CD14-positive monocyte (primary cell): ENCODE measurements at regions not wholly inside any gene's neighbourhood (a gene's known extent, or its start where the extent isn't known, plus 50 kb on each side); places are given as distances from the start of the nearest gene placed in this dataset.
A peak's percentile ranks its signal among the peaks of the same experiment; 100 is the strongest.

Experiments
- DNase-seq, 3 donors: peaks; one replicate each; pipeline ENCODE4 v3.0.0-alpha.2; 2011 to 2022
- H2AFZ ChIP-seq: 2 replicates; pipeline ENCODE4 v1.6.0; 2012; ENCODE audit warnings: mild to moderate bottlenecking, low read depth, low read length, inconsistent platforms; ENCODE audit not compliant: insufficient read depth, poor library complexity, severe bottlenecking
- H3K27ac ChIP-seq, 2 donors: 1 replicate in 1 of 2; 2 replicates in 1 of 2; pipeline ENCODE4 v1.5.1; 2012 to 2013; ENCODE audit warnings: low read length in 2 of 2, control low read depth in 1 of 2, inconsistent platforms in 1 of 2, low read depth in 1 of 2, mild to moderate bottlenecking in 1 of 2
- H3K27me3 ChIP-seq, 2 donors: one replicate each; pipeline versions ENCODE4 v1.6.0 to v1.6.1; 2011 to 2013; ENCODE audit warnings: low read length in 2 of 2; ENCODE audit not compliant: control insufficient read depth in 2 of 2, insufficient read depth in 2 of 2
- H3K36me3 ChIP-seq, 2 donors: replicated peaks in 1 of 2; 1 replicate in 1 of 2; 2 replicates in 1 of 2; pipeline versions ENCODE4 v1.5.1 to v1.6.1; 2012 to 2013; ENCODE audit warnings: low read length in 2 of 2, control low read depth in 1 of 2, inconsistent platforms in 1 of 2, mild to moderate bottlenecking in 1 of 2; ENCODE audit not compliant: insufficient read depth in 2 of 2, control insufficient read depth in 1 of 2
- H3K4me1 ChIP-seq, 2 donors: 1 replicate in 1 of 2; 2 replicates in 1 of 2; pipeline versions ENCODE4 v1.5.1 to v1.6.1; 2012 to 2013; ENCODE audit warnings: low read length in 2 of 2, control low read depth in 1 of 2, inconsistent platforms in 1 of 2, mild to moderate bottlenecking in 1 of 2, moderate library complexity in 1 of 2; ENCODE audit not compliant: insufficient read depth in 2 of 2, control insufficient read depth in 1 of 2
- H3K4me2 ChIP-seq: replicated peaks from 2 replicates; pipeline ENCODE3; 2012; ENCODE audit warnings: low read length, moderate library complexity, mild to moderate bottlenecking; ENCODE audit not compliant: poor library complexity, severe bottlenecking; ENCODE audit errors: extremely low read depth
- H3K4me3 ChIP-seq, 3 experiments: fragments of 200-600 bp in 1 of 3; sonication (generic) in 1 of 3; replicated peaks in 1 of 3; 1 replicate in 2 of 3; 2 replicates in 1 of 3; pipeline ENCODE4 v1.5.1; 2011 to 2013; ENCODE audit warnings: low read length in 3 of 3, mild to moderate bottlenecking in 3 of 3, control low read depth in 2 of 3, low read depth in 2 of 3, inconsistent platforms in 1 of 3, moderate library complexity in 1 of 3
- H3K79me2 ChIP-seq: 2 replicates; pipeline ENCODE4 v1.6.0; 2012; ENCODE audit warnings: mild to moderate bottlenecking, control low read depth, inconsistent platforms, low read length, moderate library complexity; ENCODE audit not compliant: insufficient read depth
- H3K9ac ChIP-seq: 2 replicates; pipeline ENCODE4 v1.6.0; 2017; ENCODE audit warnings: low read length, mild to moderate bottlenecking; ENCODE audit not compliant: insufficient read depth, poor library complexity, severe bottlenecking
- H3K9me3 ChIP-seq, 2 donors: replicated peaks in 1 of 2; 1 replicate in 1 of 2; 2 replicates in 1 of 2; pipeline versions ENCODE4 v1.5.1 to v1.6.1; 2012 to 2013; ENCODE audit warnings: low read length in 2 of 2, control low read depth in 1 of 2; ENCODE audit not compliant: control insufficient read depth in 1 of 2, insufficient read depth in 1 of 2
- H4K20me1 ChIP-seq: 2 replicates; pipeline ENCODE4 v1.6.0; 2012; ENCODE audit warnings: mild to moderate bottlenecking, low read length, control low read depth, moderate library complexity; ENCODE audit not compliant: insufficient read depth
- H3K27ac Mint-ChIP-seq, 7 donors: one replicate each; pipeline ENCODE4 v1.8.0; 2020; ENCODE audit warnings: mild to moderate bottlenecking in 7 of 7, mixed read lengths in 7 of 7, moderate library complexity in 6 of 7, inconsistent platforms in 2 of 7
- H3K27me3 Mint-ChIP-seq, 3 donors: one replicate each; pipeline ENCODE4 v1.8.0; 2021 to 2022; ENCODE audit warnings: low read depth in 3 of 3, mild to moderate bottlenecking in 3 of 3, mixed read lengths in 3 of 3, moderate library complexity in 3 of 3, inconsistent platforms in 1 of 3
- H3K36me3 Mint-ChIP-seq, 2 donors: one replicate each; pipeline ENCODE4 v1.8.0; 2020; ENCODE audit warnings: mixed read lengths in 2 of 2, inconsistent platforms in 1 of 2, mild to moderate bottlenecking in 1 of 2
- H3K4me1 Mint-ChIP-seq: one replicate; pipeline ENCODE4 v1.8.0; 2020; ENCODE audit warnings: mild to moderate bottlenecking, mixed read lengths
- H3K4me3 Mint-ChIP-seq, 2 donors: one replicate each; pipeline ENCODE4 v1.8.0; 2020; ENCODE audit warnings: mild to moderate bottlenecking in 2 of 2, mixed read lengths in 2 of 2, moderate library complexity in 1 of 2
- H3K9me3 Mint-ChIP-seq, 7 donors: one replicate each; pipeline ENCODE4 v1.8.0; 2020 to 2022; ENCODE audit warnings: mixed read lengths in 7 of 7, mild to moderate bottlenecking in 6 of 7, moderate library complexity in 6 of 7, inconsistent platforms in 2 of 7
- WGBS: methylation state at CpG from one replicate; pipeline ENCODE4 v1.1.5; 2013; ENCODE audit warnings: missing lambda C conversion rate; ENCODE audit not compliant: insufficient coverage; 5-methylcytosine and 5-hydroxymethylcytosine counted together
- intact Hi-C, 2 donors: fragments of 100-400 bp; cut with micrococcal nuclease; formaldehyde crosslinking; loops; one replicate each; pipeline versions ENCODE4 v1.15.0 to v1.15.1; 2023
- TF ChIP-seq, protein P1 (sequence below): fragments of 200-600 bp; IDR thresholded peaks from one replicate; pipeline ENCODE4 v1.8.0; 2022; ENCODE audit warnings: antibody characterized with exemption, mild to moderate bottlenecking

DNA sequence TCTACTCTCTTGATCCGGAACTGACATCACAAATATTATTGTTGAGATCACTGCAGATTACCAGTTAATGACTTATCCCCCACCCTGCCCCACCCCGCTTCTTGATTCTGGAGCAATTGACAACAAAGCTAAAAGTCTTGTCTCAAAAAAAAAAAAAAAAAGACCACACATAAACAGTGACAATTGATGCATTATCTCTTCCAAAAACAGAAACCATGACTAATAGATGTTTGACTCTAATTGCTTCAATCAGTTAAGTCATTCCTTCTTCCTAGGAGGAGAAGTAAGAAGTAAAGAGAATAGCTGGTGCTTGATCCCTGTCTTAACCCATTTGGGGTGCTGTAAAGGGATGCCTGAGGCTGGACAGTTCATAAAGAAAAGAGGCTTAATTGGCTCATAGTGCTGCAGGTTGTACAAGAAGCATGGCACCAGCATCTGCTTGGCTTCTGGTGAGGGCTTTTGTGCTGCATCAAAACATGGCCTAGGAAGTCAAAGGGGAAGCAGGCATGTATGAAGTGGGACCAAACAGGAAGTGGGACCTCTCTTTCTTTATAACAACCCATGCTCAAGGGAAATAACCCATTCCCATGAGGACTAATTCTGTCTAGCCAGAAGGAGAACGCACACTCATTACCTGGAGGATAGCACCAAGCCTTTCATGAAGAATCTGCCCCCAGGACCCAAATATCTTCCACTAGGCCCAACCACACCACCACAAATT, 158.7 kb downstream of the TMEM167A start:
- peaks cover 0 to 3% of the 10 kb centered on the region in 2 donors for H3K36me3 Mint-ChIP-seq
- peaks cover 13 to 31% (median 24%) of the 10 kb centered on the region in 7 donors for H3K9me3 Mint-ChIP-seq
- H3K27ac ChIP-seq = no peak overlapping the region
- H3K27me3 ChIP-seq = no peaks in the 10 kb centered on the region
- H3K4me3 Mint-ChIP-seq = no peak overlapping the region
- TF ChIP-seq, protein P1, sequence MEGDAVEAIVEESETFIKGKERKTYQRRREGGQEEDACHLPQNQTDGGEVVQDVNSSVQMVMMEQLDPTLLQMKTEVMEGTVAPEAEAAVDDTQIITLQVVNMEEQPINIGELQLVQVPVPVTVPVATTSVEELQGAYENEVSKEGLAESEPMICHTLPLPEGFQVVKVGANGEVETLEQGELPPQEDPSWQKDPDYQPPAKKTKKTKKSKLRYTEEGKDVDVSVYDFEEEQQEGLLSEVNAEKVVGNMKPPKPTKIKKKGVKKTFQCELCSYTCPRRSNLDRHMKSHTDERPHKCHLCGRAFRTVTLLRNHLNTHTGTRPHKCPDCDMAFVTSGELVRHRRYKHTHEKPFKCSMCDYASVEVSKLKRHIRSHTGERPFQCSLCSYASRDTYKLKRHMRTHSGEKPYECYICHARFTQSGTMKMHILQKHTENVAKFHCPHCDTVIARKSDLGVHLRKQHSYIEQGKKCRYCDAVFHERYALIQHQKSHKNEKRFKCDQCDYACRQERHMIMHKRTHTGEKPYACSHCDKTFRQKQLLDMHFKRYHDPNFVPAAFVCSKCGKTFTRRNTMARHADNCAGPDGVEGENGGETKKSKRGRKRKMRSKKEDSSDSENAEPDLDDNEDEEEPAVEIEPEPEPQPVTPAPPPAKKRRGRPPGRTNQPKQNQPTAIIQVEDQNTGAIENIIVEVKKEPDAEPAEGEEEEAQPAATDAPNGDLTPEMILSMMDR = no peak
- peak overlapping the region in 1 of 7 donors; percentile 37 for H3K27ac Mint-ChIP-seq
- no peak overlapping the region for H2AFZ ChIP-seq
- no peaks in the 10 kb centered on the region for H3K4me1 ChIP-seq
- H3K27me3 Mint-ChIP-seq = peaks cover 0 to 3% (median 0%) of the 10 kb centered on the region in 3 donors
- no peak overlapping the region for H3K4me3 ChIP-seq
- peaks cover 19 to 23% of the 10 kb centered on the region in 2 donors for H3K9me3 ChIP-seq
- 100% methylated on average over 1 of the region's 3 CpGs for WGBS
- no peak overlapping the region for H3K9ac ChIP-seq
- intact Hi-C loops = no loop called here
- H3K4me2 ChIP-seq = no peak overlapping the region
- no peak for DNase-seq
- H3K36me3 ChIP-seq = no peaks in the 10 kb centered on the region
- no peaks in the 10 kb centered on the region for H4K20me1 ChIP-seq
- H3K79me2 ChIP-seq = no peaks in the 10 kb centered on the region
- no peaks in the 10 kb centered on the region for H3K4me1 Mint-ChIP-seq

DNA sequence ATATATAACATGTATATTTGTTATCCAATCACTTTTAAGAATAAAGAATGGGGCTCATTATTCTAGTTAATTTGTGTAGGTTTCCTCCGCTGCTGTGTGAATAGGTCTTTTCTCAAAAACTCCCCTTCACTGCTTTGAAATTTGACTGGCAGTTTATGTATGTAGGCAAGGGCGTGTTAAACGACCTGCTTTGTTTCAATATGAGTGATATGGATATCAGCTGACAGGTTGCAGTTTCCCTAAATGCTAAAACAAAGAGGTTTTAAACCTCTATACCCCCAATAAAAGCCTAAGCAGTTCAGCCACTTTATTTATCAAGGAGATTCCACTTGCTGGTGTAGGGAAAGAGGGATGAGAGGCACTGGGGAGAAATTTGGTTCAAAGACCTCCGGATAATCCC, 159.6 kb downstream of the TMEM167A start:
- no peak overlapping the region for H3K4me3 ChIP-seq
- no peaks in the 10 kb centered on the region for H4K20me1 ChIP-seq
- Mint-ChIP-seq H3K9me3 (peaks cover 13 to 32% (median 24%) of the 10 kb centered on the region in 7 donors), H3K27me3 (peaks cover 0 to 3% (median 0%) of the 10 kb centered on the region in 3 donors), H3K36me3 (peaks cover 0 to 3% of the 10 kb centered on the region in 2 donors), H3K4me3 (no peak overlapping the region), H3K4me1 (no peaks in the 10 kb centered on the region), H3K27ac (no peak overlapping the region)
- H3K4me1 ChIP-seq = no peaks in the 10 kb centered on the region
- H3K9ac ChIP-seq = no peak overlapping the region
- H3K9me3 ChIP-seq = peaks cover 23% of the 10 kb centered on the region in 2 donors
- H3K27me3 ChIP-seq = no peaks in the 10 kb centered on the region
- no peak overlapping the region for H2AFZ ChIP-seq
- no peak overlapping the region for H3K27ac ChIP-seq
- intact Hi-C loops = no loop called here
- DNase-seq = no peak
- TF ChIP-seq, protein P1 = no peak
- 86% methylated on average over 1 of the region's 4 CpGs for WGBS
- no peaks in the 10 kb centered on the region for H3K36me3 ChIP-seq
- H3K79me2 ChIP-seq = no peaks in the 10 kb centered on the region
- no peak overlapping the region for H3K4me2 ChIP-seq
